Islet of Langerhans (tissue), 1 donor: ENCODE measurements at regions not wholly inside any gene's neighbourhood (a gene's known extent, or its start where the extent isn't known, plus 50 kb on each side); places are given as distances from the start of the nearest gene placed in this dataset.
"Not testable (repeated sequence)": the region's sequence is repeated elsewhere in the genome, so short reads cannot be mapped to it uniquely, and the experiment has no call there.

Experiments used
- FAIRE-seq: peaks from one replicate; lab custom pipeline; 2011; peaks lifted over from hg19 to GRCh38; lab: Jason Lieb, UNC

DNA sequence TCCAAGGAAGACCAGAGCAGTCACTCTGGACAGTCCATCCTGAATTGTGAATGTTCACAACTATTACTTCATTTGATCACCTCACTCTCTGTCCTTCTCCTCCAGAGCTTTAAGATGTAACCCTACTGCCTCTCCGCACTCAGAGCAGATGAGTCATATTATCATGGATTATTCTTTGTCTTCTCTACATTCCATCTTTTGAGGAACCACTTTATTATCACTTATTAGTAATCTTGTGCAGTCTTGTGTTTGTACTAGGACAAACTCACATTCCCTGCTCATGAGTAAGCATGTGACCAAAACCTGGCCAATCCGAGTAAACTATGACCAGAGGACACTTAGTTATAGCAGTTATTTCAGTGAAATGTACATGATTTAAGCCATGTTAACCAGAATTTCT is 401.5 kb upstream of the ADGRB3 start:
- no peak for FAIRE-seq

DNA sequence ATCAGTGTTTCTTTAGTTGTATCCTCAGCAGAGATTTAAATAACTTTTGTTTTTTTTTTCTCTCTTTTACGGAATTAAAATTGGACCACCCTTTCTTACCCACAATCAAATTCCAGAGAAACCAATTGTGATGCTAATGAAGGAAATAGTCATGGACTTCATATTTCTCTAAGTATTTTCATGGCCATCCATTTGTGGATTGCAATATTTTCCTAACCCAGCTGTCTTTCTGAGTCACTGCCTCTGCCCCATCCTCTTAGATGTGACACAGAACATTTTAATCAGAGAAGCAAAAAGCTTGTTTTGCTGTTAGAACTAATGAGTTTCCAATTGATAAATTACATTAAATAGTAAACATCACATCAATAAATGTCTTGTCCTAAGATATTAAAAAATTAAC is 405.5 kb upstream of the ADGRB3 start:
- FAIRE-seq: no peak

DNA sequence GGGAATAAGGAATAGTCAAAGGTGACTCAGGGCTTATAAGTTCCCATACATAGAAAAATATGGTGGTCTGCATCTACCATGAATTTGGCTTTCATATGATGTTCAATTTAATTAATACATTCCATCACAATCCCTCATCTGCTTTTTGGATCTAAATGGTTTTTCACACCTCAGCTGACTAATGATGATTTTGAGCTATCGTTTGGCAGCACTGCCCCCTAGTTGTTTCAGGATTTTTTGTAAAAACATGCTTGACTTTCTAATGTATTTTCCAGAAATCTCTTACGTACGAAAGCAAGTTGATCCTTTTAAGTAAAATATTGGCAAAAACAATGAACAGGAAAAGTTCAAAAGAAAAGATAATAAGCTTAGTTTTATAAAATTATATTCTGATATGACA is 408.6 kb upstream of the ADGRB3 start:
- FAIRE-seq: peak; percentile 90

DNA sequence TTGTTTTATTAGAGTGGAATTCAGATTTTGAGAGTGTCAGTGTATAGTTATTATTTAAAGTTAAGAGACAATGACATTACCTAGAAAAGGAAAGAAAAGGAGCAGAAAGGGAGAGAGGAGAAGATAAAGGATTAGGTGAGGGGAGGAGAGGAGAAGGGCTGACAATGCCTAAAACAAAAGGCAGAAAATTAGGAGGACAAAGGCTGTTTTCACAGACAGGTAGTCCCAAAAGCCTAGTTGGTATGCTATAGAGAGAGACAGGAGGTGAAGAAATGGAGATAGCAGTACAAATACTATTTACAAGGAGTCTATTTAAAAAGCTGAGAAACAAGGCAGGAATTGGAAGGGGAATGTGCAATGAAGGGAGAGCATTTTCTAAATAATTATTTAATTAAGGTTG is 409.4 kb upstream of the ADGRB3 start:
- FAIRE-seq: no peak

DNA sequence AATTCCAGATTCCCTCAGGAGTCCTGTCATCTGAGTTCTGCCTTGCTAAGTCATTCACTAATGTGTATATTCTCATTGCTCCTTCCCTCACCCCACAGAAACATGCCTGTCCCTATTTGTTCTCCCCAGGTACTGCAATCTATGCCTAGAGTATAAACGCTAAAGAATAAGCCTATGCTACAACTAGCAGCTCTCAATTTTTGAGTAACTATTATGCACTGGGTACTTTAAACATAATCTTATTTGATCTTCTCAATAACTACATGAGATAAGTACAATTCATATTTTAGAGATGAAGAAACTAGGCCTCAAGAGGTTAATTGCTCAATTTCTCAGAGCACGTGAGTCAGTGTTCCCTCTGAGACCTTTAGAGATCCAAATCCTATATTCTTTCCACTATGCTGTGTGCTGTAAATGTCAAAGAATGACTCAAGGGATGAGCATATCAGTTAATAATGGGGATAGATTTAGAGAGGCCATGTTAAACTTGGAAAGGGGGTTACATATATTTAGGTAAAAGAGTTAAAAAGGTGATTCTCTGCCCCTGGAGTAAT is 423.8 kb upstream of the ADGRB3 start:
- FAIRE-seq: no peak

DNA sequence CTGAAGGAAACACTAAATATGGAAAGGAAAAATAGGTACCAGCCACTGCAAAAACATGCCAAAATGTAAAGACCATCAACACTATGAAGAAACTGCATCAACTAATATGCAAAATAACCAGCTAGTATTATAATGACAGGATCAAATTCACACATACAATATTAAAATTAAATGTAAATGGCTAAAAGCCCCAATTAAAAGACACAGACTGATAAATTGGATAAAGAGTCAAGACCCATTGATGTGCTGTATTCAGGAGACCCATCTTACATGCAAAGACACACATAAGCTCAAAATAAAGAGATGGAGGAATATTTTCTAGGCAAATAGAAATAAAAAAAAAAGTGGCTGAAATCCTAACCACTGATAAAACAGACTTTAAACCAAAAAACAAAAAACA is 427.5 kb upstream of the ADGRB3 start:
- FAIRE-seq: not testable (repeated sequence)

DNA sequence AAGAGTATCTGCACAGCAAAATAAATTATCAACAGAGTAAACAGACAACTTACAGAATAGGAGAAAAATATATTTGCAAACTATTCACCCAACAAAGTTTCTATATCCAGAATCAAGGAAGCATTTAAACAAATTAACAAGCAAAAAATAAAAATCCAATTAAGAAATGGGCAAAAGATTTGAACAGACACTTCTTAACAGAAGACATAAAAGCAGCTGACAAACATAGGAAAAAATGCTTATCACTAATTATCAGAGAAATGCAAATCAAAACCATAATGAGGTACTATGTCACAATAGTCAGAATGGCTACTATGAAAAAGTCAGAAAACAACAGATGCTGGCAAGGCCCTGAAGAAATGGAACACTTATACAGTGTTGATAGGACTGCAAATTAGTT is 434.2 kb upstream of the ADGRB3 start:
- FAIRE-seq: no peak

DNA sequence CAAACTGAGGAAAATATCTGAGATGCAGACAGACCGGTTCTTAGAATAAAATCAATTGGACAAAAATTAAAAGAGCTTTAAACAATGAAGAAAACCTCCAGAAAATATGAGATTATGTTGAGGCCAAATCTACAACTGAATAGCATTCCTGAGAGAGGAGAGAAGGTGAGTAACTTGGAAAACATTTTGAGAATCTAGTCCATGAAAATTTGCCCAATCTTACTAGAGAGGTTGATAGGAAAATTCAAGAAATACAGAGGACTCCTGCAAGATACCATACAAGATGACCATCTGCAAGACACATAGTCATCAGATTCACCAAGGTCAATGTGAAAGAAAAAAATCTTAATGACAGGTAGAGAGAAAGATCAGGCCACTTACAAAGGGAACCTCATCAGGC is 437.7 kb upstream of the ADGRB3 start:
- no peak for FAIRE-seq

DNA sequence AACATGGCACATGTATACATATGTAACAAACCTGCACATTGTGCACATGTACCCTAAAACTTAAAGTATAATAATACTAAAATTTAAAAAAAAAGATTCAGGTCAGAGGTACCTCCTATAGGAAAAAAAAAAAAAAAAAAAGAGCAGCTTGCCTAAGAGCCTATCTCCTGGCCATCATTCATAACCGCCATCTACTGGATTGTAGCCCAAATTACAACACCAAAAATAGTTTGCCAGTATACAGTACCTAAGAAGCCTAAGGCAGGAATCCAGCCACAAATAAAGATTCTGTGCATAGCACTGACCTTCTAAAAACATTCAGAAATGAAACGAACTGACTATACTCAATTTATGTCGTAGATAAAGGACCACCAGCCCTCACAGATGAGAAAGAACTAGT is 438.4 kb upstream of the ADGRB3 start:
- no peak for FAIRE-seq

DNA sequence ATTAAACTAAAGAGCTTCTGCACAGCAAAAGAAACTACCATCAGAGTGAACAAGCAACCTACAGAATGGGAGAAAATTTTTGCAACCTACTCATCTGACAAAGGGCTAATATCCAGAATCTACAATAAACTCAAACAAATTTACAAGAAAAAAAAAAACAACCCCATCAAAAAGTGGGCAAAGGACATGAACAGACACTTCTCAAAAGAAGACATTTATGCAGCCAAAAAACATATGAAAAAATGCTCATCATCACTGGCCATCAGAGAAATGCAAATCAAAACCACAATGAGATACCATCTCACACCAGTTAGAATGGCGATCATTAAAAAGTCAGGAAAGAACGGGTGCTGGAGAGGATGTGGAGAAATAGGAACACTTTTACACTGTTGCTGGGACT is 439.3 kb upstream of the ADGRB3 start:
- not testable (repeated sequence) for FAIRE-seq

DNA sequence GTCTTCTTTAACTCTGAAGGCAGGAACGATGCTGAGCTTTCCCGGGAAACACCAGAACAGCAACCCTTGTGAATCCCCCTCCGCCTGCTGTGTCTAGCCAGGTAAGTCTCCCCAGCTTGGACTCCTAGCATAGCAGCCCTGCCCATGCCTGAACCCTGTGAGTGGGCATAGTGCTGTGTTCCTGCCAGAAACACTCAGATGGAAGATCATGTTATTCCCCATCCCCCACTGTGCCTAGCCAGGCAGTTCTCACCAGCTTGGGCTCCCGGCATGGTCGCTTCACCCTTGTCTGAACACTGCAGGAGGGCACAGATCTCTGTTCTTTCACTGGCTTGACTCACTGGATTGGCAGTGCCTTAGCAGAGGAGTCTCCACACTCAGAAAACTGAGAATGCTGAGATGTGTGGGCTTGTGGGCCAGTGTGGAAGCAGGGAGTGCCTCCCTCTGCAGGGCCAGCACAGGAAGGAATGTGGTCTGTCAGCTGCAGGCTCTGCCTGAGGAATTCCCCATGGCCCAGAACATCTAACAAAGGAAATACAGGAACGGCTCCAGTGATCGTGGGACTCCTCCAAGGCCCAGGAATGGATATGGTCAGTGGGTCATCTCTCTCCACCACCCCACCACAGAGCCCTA is 440.1 kb upstream of the ADGRB3 start:
- FAIRE-seq: no peak

DNA sequence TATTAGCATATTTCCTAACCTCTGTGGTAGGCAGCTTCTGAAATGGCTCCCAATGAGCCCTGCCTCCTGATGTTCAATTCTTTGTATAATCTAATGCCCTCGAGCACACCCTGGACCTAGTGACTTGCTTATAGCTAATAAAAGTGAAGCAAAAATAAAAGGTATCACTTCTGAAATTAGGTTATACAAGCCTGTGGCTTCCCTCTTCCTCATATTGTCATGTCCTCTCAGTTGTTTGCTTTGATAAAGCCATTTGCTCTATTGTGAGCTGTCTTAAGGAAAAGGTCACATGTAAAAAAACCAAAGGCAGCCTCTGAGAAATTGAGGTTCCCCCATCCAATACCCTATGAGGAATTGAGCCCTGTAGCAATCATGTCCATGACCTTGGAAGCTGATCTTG is 442.1 kb upstream of the ADGRB3 start:
- FAIRE-seq: no peak

DNA sequence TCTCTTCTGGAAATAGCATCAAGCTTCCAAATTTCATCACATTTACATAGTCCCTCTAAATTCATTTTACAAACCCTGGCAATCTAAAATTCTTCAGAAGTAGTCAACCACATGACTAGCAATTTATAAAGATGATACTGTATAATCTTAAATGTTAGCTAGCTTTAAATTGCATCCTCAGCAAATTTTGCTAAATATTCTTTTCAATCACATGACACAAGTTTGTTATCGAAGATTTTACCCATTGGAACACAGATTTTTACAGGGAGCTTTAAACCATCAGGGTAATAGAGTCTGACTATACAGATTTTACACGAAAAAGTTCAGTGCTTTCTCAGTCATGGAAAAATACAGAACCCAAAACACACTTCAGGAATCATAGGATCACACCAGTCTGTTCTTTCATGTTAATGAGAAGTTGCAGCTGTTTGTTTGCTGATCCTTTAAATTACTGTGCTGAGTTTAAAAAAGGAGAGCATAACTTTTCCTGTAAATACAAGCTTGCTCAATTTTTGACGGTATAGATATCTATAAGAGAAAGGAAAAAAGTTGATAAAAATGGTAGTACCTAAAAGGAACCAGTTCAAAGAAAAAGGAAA is 445.8 kb upstream of the ADGRB3 start:
- no peak for FAIRE-seq

DNA sequence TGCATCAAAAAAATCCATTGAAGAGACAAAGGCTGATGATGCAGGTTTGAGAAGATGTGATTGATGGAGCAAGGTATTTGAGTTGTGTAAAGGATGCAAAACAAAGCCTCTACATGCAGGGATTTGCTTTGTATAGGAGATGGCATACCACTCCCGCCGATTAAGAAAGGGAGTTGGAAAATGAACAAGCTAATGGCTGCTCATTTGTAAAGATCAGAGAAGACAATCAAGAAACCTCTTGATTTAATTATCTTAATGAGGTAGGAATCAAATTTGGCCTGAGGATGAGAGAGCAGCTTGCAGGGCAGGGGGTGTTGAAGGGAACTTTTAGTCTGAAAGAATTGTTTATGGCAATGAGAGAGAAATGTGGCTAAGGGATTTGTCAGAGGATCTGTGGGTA is 448.2 kb upstream of the ADGRB3 start:
- no peak for FAIRE-seq

DNA sequence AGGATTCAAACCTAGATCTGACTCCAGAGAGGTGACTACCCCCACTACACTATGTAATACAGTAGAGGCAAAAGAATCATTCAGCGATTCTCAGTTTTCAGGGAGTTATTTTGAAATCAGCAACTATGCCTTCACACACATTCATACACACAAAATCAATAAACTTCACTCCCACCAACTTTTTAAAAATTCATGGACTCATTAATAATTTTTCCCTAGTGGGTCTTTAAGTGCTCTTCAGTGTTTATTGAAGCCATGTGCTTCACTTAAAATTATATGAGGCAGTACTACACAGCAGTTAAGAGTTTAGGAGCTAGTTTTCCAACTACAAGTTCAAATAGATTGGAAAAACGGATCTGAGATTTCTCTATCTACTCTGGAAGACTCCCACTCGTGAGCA is 452.7 kb upstream of the ADGRB3 start:
- FAIRE-seq: no peak

DNA sequence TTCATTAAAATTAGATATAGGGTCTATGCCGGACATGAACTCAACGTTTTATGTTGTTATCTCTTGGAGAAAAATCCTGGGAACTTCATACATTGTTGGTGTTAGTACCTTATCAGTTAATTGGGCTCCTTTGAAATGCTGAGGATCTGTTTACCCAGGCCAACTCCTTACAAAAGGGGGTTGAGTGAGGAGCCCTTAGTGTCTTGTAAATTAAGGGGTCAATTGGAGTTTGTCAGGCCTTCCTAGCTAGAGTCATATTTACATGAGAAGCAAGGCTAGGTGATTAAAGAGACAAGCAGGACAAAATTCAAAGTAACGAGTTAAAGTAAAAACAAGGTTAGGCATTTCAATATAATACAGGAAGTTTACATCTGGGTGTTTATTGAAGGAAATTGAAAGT is 454.1 kb upstream of the ADGRB3 start:
- not testable (repeated sequence) for FAIRE-seq

DNA sequence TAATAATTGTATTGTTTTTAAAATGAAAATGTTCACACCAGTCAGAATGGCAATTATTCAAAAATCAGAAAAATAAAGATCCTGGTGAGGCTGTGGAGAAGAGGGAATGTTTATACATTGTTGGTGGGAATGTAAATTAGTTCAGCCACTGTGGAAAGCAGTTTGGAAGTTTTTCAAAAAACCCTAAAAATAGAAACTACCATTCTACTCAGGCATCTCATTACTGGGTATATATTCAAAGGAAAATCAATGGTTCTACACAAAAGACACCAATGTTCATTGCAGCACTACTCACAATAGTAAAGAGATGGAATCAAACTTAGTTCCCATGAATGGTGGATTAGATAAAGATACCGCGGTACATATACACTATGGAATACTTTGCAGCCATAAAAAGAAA is 461.5 kb upstream of the ADGRB3 start:
- no peak for FAIRE-seq

DNA sequence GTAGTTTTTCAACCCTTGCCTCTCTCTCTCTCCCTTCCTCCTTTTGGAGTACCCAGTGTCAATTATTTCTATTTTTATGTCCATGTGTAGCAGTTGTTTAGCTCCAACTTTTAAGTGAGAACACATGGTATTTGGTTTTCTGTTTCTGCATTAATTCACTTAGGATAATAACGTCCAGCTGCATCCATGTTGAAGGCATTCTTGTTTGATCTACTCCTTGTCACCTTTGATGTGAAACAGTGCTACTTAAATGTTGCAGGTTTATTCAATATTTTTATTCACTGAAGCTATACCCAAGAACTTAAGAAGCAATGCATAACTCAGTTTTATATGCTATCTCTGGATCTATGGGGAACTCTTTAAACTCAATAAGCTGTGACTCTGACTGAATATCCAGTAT is 465.2 kb upstream of the ADGRB3 start:
- FAIRE-seq: no peak

DNA sequence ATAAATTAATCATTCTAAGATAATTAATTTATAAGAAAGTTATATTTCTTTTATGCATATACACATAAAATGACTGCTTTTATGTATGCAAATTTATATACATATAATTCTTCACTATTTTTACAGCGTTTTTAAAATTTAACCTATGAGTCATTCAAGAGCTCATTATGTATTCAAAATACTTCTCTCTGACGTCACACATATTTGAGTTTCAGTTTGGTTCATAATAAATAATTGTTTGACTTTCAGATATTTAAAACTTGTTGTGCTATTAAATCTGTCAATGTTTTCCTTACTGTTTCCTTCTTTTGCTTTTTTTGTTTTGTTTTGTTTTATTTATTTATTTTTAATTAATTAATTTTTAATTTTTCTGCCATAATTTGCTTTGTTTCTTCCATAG is 467.5 kb upstream of the ADGRB3 start:
- FAIRE-seq: peak; percentile 69

DNA sequence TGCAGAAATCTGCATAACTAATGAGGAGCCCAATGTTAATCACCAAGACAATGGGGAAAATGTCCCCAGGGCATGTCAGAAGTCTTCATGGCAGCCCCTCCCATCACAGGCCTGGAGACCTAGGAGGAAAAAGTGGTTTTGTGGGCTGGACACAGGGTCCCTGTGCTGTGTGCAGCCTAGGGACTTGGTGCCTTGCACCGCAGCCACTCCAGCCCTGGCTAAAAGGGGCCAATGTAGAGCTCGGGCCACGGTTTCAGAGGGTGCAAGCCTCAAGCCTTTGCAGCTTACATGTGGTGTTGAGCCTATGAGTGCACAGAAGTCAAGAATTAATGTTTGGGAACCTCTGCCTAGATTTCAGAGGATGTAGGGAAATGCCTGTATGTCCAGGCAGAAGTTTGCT is 474.3 kb upstream of the ADGRB3 start:
- FAIRE-seq: not testable (repeated sequence)

DNA sequence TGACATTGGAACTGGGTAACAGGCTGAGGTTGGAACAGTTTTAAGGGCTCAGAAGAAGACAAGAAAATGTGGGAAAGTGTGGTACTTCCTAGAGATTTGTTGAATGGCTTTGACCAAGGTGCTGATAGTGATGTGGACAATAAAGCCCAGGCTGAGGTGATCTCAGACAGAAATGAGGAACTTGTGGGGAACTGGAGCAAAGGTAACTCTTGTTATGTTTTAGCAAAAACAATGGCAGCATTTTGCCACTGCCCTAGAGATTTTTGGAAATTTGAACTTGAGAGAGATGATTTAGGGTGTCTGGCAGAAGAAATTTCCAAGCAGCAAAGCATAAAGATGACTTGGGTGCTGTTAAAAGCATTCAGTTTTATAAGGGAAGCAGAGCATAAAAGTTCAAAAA is 474.7 kb upstream of the ADGRB3 start:
- no peak for FAIRE-seq

DNA sequence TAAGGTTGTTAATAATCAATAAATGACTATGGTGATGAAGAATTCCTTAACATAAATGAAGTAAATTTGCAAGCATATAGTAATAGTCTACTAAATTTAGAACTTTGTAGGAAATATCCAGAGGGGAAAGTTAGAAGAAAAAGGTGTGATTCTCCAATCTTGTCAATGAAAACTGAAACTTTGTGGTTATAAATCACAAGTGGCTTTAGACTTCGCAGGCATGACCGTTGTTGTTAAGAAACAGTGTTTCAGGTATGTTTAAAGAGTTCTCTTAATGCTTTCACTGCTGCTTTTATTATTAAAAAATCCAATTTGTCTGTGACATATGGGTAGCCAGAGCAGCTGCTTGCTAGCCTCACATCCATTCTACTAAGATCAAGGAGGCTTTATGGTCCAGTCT is 475.6 kb upstream of the ADGRB3 start:
- no peak for FAIRE-seq

DNA sequence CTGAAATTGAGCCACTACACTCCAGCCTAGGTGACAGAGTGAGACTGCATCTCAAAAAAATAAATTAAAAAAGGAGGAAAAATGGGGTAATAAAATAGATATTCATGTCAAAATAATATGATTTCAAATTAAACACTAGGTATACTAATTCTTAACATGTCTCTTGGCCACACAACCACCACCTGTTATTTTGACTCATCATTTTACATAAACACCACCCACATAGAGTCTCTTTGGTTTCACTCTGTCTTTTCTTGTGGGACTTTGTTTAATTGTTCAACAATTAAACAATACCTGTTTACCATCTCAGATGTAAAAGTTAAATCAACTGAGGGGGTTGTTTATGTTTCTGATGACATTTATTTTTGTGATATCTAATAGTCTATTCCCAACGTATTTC is 476.8 kb upstream of the ADGRB3 start:
- no peak for FAIRE-seq

DNA sequence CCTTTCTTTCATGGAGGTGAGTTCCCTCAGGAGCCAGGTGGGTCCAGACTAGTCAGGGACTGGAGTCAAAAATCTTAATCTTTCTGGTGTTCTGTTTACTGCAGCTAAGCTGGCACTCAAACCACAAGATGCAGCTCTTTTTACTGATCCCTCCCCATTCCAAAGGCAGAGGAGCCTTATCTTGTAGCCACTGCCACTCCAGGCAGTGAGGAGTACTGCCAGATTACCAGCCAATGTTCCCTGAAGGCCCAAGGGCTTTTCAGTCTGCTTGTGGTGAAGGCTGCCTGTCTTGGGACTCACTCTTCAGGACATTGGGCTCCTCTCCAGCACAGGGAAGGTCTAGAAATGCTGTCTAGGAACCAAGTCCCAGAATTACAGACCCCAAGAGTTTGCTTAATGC is 490.4 kb upstream of the ADGRB3 start:
- FAIRE-seq: no peak
